ENCODE measurements at regions not wholly inside any gene's neighbourhood (a gene's known extent, or its start where the extent isn't known, plus 50 kb on each side); places are given as distances from the start of the nearest gene placed in this dataset.

- no TSS peak for BruUV-seq (replicated peaks)
- H3K9me1 ChIP-seq (ENCODE audit: insufficient read depth, low read length), result no peaks in the 10 kb centered on the region
- no peak for DNase-seq
Measured at GRCh38 chrX:73768160-73768559, 84.4 kb downstream of the XIST start.

More at GRCh38 chrX:73768160-73768559, 84.4 kb downstream of the XIST start:
- H2BK15ac ChIP-seq (ENCODE audit: low read depth, low read length), result no peak overlapping the region
- H3K4me3 ChIP-seq (ENCODE audit: insufficient read depth, low read depth, low read length), result no peak overlapping the region
- no peaks in the 10 kb centered on the region for H3K9me3 ChIP-seq (ENCODE audit: control insufficient read depth, insufficient read depth, low read length)
- H2AK9ac ChIP-seq (replicated peaks; ENCODE audit: low read depth, low read length, poor library complexity), result no peak overlapping the region
- POLR2A ChIA-PET (ENCODE audit: unreplicated experiment), result no interaction called here
- no peak overlapping the region for H3K23ac ChIP-seq (ENCODE audit: low read depth, low read length)
- in situ Hi-C loops (cut with MboI; ENCODE audit: low sequenced_read_pairs), result no loop called here
- H2AK5ac ChIP-seq (ENCODE audit: low read depth, low read length), result no peak overlapping the region
- H4K8ac ChIP-seq (ENCODE audit: low read depth in 2 of 2, low read length in 2 of 2), result no peak overlapping the region
- no peak overlapping the region for H2BK120ac ChIP-seq (ENCODE audit: low read depth, low read length)
- no peaks in the 10 kb centered on the region; the same call in 1 of the 2 replicates for H4K20me1 ChIP-seq (ENCODE audit: insufficient read depth, low read length)
- H3K9ac ChIP-seq (ENCODE audit: low read depth, low read length), result no peak overlapping the region
- H4K91ac ChIP-seq (ENCODE audit: insufficient read depth, low read depth, low read length), result no peak overlapping the region
- no peak for TF ChIP-seq SMC3 (IDR thresholded peaks at IDR 0.05; ENCODE audit: low read depth, low read length)
- no peak for TF ChIP-seq BHLHE40 (IDR thresholded peaks at IDR 0.05; ENCODE audit: low read depth, low read length)
- no peak for TF ChIP-seq CHD1 (IDR thresholded peaks at IDR 0.05; ENCODE audit: low read depth, low read length)
- no peak for TF ChIP-seq MAFK (IDR thresholded peaks at IDR 0.05; ENCODE audit: low read depth, low read length)
- TF ChIP-seq USF2 (IDR thresholded peaks at IDR 0.05; ENCODE audit: low read depth, low read length), result no peak
- TF ChIP-seq, protein P1, sequence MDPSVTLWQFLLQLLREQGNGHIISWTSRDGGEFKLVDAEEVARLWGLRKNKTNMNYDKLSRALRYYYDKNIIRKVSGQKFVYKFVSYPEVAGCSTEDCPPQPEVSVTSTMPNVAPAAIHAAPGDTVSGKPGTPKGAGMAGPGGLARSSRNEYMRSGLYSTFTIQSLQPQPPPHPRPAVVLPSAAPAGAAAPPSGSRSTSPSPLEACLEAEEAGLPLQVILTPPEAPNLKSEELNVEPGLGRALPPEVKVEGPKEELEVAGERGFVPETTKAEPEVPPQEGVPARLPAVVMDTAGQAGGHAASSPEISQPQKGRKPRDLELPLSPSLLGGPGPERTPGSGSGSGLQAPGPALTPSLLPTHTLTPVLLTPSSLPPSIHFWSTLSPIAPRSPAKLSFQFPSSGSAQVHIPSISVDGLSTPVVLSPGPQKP (IDR thresholded peaks at IDR 0.05; ENCODE audit: borderline replicate concordance, low read depth, low read length), result no peak
- TF ChIP-seq MXI1 (IDR thresholded peaks at IDR 0.05; ENCODE audit: borderline replicate concordance, low read depth, low read length), result no peak
- no peak for TF ChIP-seq RAD21 (IDR thresholded peaks at IDR 0.05; ENCODE audit: low read length)
- TF ChIP-seq POLR2A (IDR thresholded peaks at IDR 0.05; ENCODE audit: low read depth, low read length), result no peak
- TF ChIP-seq FOS (IDR thresholded peaks at IDR 0.05; ENCODE audit: low read depth, low read length), result no peak
- TF ChIP-seq RCOR1 (IDR thresholded peaks at IDR 0.05; ENCODE audit: insufficient replicate concordance, low read length), result no peak
- TF ChIP-seq MAZ (IDR thresholded peaks at IDR 0.05; ENCODE audit: borderline replicate concordance, low read depth, low read length), result no peak
- TF ChIP-seq CTCF (conservative IDR thresholded peaks at IDR 0.05; ENCODE audit: low read depth, low read length), result no peak
- TF ChIP-seq CEBPB (IDR thresholded peaks at IDR 0.05; ENCODE audit: low read depth, low read length), result no peak
- ATAC-seq (ENCODE audit: low read depth), result no peak
- no peak overlapping the region for H2AFZ ChIP-seq (replicated peaks; ENCODE audit: low read length, poor library complexity)
- dilution Hi-C loops (cut with HindIII; ENCODE audit: low sequenced_read_pairs, unreplicated experiment), result no loop called here
- no peaks in the 10 kb centered on the region for H3K36me3 ChIP-seq (ENCODE audit: control insufficient read depth, insufficient read depth, low read length)
- no peak overlapping the region for H3K56ac ChIP-seq (ENCODE audit: extremely low read depth, insufficient read depth, low read length)
- no peak overlapping the region for H3K4ac ChIP-seq (ENCODE audit: low read depth, low read length)
- CTCF ChIA-PET, result no interaction called here
- no peak overlapping the region for H4K5ac ChIP-seq (ENCODE audit: low read depth, low read length)
- no peak overlapping the region for H3K18ac ChIP-seq (ENCODE audit: low read depth, low read length)
- 60% methylated on average over 2 of the region's 7 CpGs; no CpG with 5 or more reads in 1 of the 2 experiments for WGBS, 2 experiments (ENCODE audit: extremely low coverage in 2 of 2, insufficient read length in 1 of 2)
- H3K4me1 ChIP-seq (ENCODE audit: control insufficient read depth, insufficient read depth, low read length), result no peaks in the 10 kb centered on the region
- intact Hi-C loops (cut with micrococcal nuclease), result no loop called here
- H3K27ac ChIP-seq (ENCODE audit: insufficient read depth, low read length), result no peak overlapping the region
- peaks cover 27% of the 10 kb centered on the region for H3K27me3 ChIP-seq (ENCODE audit: control insufficient read depth, insufficient read depth, low read length)
- no peak overlapping the region for H2BK20ac ChIP-seq (ENCODE audit: low read depth, low read length)
- no peak overlapping the region for H3K14ac ChIP-seq (replicated peaks; ENCODE audit: low read depth, low read length)
- H3K79me1 ChIP-seq (ENCODE audit: low read depth in 1 of 2, low read length in 2 of 2), result no peaks in the 10 kb centered on the region
- no peak overlapping the region for H2BK5ac ChIP-seq (ENCODE audit: low read depth, low read length, poor library complexity, severe bottlenecking)
- H3K4me2 ChIP-seq (ENCODE audit: low read depth, low read length), result no peak overlapping the region

Measured in IMR-90 (cell line).